Parathyroid adenoma (tissue), 2 donors: ENCODE measurements at regions not wholly inside any gene's neighbourhood (a gene's known extent, or its start where the extent isn't known, plus 50 kb on each side); places are given as distances from the start of the nearest gene placed in this dataset.

Experiments
- H2AFZ ChIP-seq: fragments of 300-600 bp; sonication (generic); one replicate; pipeline ENCODE4 v1.7.0; 2017; ENCODE audit warnings: antibody characterized with exemption, mild to moderate bottlenecking
- H3K27ac ChIP-seq: fragments of 300-600 bp; sonication (generic); one replicate; pipeline ENCODE4 v1.7.0; 2017
- H3K27me3 ChIP-seq: fragments of 300-600 bp; sonication (generic); one replicate; pipeline ENCODE4 v1.7.0; 2017; ENCODE audit warnings: low read length; ENCODE audit not compliant: control insufficient read depth, insufficient read depth
- H3K36me3 ChIP-seq: fragments of 300-600 bp; sonication (generic); one replicate; pipeline ENCODE4 v1.7.0; 2017; ENCODE audit warnings: low read length; ENCODE audit not compliant: control insufficient read depth, insufficient read depth
- H3K4me1 ChIP-seq: fragments of 300-600 bp; sonication (generic); one replicate; pipeline ENCODE4 v1.7.0; 2017; ENCODE audit warnings: control low read depth
- H3K4me2 ChIP-seq: fragments of 300-600 bp; sonication (generic); one replicate; pipeline ENCODE4 v1.7.0; 2017; ENCODE audit warnings: low read length
- H3K4me3 ChIP-seq: fragments of 300-600 bp; sonication (generic); one replicate; pipeline ENCODE4 v1.7.0; 2017; ENCODE audit warnings: low read depth, low read length
- H3K79me2 ChIP-seq: fragments of 300-600 bp; sonication (generic); one replicate; pipeline ENCODE4 v1.7.0; 2017; ENCODE audit warnings: control low read depth
- H3K9ac ChIP-seq: fragments of 300-600 bp; sonication (generic); one replicate; pipeline ENCODE4 v1.7.0; 2017; ENCODE audit warnings: mild to moderate bottlenecking
- H3K9me3 ChIP-seq: fragments of 300-600 bp; sonication (generic); one replicate; pipeline ENCODE4 v1.7.0; 2017; ENCODE audit warnings: low read length; ENCODE audit not compliant: control insufficient read depth
- CTCF ChIP-seq: fragments of 300-600 bp; sonication (generic); IDR thresholded peaks from one replicate; pipeline ENCODE4 v1.7.0; 2017; ENCODE audit warnings: antibody characterized with exemption, mild to moderate bottlenecking
- donor health status: primary hyperparathyroidism.

DNA sequence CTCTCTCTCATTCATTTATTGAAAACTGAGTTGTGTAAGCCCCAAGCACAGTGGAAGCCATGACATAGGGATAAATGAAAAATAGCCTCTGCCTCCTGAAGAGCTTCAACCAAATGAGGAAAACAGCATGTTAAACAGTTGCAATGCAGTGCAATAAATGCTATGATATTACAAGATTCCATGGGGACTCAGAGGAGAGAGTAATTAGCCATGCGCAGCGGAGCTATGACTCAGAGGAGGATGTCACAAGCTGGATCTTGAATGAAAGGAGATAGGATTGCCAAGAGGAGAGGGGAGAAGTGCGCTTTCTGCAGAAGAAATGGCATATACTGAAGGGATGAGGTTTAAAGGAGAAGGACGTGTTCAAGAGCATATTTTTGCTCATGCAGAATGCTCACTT, 231.3 kb upstream of the PLXNA2 start:
- Histone ChIP-seq H3K4me3 (no peak overlapping the region), H3K9me3 (no peaks in the 10 kb centered on the region), H3K4me1 (peaks cover 8% of the 10 kb centered on the region), H3K9ac (no peak overlapping the region), H2AFZ (no peak overlapping the region), H3K27me3 (no peaks in the 10 kb centered on the region), H3K79me2 (no peaks in the 10 kb centered on the region), H3K36me3 (no peaks in the 10 kb centered on the region), H3K27ac (no peak overlapping the region), H3K4me2 (no peak overlapping the region)
- TF ChIP-seq CTCF = no peak

DNA sequence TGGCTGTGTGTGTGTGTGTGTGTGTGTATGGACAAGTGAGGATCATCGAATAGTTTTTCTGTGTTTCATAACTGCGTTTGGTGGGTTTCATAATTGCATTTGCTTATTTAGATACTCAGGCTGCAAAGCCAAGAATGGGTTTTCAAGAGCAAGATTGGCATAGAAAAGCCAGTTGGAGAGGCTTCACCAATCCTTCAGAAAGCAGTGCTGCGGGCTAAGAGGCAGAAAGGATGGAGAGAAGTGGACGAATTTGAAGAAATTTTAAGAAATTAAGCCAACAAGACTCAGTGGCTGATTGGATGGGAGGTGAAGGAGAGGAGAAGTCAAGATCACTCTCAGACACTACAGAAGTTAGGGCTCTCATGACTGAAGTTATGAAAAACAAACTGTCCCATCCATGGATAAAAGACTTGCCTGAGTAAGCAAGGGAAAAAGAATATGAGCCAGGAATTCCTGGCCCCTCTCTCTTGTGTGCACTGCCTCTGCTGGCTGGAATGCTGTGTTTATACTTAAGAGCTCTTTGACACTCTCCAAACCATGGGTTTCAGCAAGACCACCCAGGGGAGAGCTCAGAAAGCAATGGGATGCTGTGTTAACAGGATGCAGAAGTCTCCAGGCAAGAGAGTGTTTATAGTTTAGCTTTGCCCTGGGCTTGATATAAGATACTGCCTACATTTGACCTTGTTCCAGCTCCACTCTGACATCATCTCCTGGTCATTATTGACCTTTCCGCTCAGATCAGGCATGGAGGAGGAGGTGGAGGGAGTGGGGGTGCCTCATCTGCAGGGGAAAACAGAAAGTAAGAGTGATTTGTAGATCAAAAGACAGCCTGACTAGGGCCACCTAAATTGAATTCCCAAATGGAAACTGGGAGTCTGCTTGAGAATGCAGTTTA, 232.0 kb upstream of the PLXNA2 start:
- Histone ChIP-seq H3K27ac (peak overlapping the region; percentile 42), H3K79me2 (no peaks in the 10 kb centered on the region), H3K4me1 (peaks cover 8% of the 10 kb centered on the region), H3K4me3 (no peak overlapping the region), H3K4me2 (no peak overlapping the region), H3K27me3 (no peaks in the 10 kb centered on the region), H3K9ac (no peak overlapping the region), H3K9me3 (no peaks in the 10 kb centered on the region), H2AFZ (peak overlapping the region; percentile 66), H3K36me3 (no peaks in the 10 kb centered on the region)
- no peak for TF ChIP-seq CTCF

DNA sequence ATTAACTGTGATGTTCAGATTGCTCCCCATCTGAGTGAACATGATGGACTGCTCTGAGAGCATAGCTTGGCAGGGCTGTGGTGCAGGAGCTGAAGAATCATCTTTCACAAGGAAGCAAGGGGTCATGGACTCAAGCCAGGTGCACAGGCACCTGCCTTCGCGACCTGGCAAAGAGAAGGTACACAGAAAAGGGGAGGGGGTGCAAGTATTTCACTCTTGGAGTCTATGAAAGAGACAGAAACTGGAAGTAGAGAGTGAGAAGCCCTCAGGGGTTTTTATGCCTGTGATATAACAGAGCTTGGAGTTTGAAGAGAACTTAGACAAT, 232.6 kb upstream of the PLXNA2 start:
- TF ChIP-seq CTCF = no peak
- no peaks in the 10 kb centered on the region for H3K27me3 ChIP-seq
- H3K79me2 ChIP-seq = no peaks in the 10 kb centered on the region
- no peaks in the 10 kb centered on the region for H3K9me3 ChIP-seq
- no peak overlapping the region for H3K9ac ChIP-seq
- no peak overlapping the region for H3K4me3 ChIP-seq
- peak overlapping the region; percentile 66 for H2AFZ ChIP-seq
- peak overlapping the region; percentile 42 for H3K27ac ChIP-seq
- H3K4me2 ChIP-seq = no peak overlapping the region
- H3K4me1 ChIP-seq = peaks cover 8% of the 10 kb centered on the region
- no peaks in the 10 kb centered on the region for H3K36me3 ChIP-seq

- Histone ChIP-seq H3K27ac (no peak overlapping the region), H3K9me3 (no peaks in the 10 kb centered on the region), H3K27me3 (no peaks in the 10 kb centered on the region)
These were observed 235.3 kb upstream of the PLXNA2 start for GRCh38 chr1:208479435-208479834.

More at GRCh38 chr1:208479435-208479834, 235.3 kb upstream of the PLXNA2 start:
- Histone ChIP-seq H3K36me3 (no peaks in the 10 kb centered on the region), H3K4me3 (no peak overlapping the region), H3K79me2 (no peaks in the 10 kb centered on the region), H2AFZ (no peak overlapping the region), H3K4me1 (peaks cover 8% of the 10 kb centered on the region), H3K4me2 (no peak overlapping the region), H3K9ac (no peak overlapping the region)
- TF ChIP-seq CTCF = no peak
